Keratinocyte (primary cell): ENCODE measurements at regions not wholly inside any gene's neighbourhood (a gene's known extent, or its start where the extent isn't known, plus 50 kb on each side); places are given as distances from the start of the nearest gene placed in this dataset.

Source experiments
- DNase-seq: peaks from one replicate; pipeline ENCODE4 v3.0.0-alpha.2; 2011; ENCODE audit warnings: low read depth, missing footprints, low spot score
- FAIRE-seq: peaks from 2 replicates; lab custom pipeline; 2011; peaks lifted over from hg19 to GRCh38; lab: Jason Lieb, UNC
- H2AFZ ChIP-seq: 2 replicates; pipeline ENCODE4 v1.6.0; 2012; ENCODE audit warnings: low read length, control low read depth, inconsistent platforms; ENCODE audit not compliant: control insufficient read depth
- H3K27ac ChIP-seq: 2 replicates; pipeline ENCODE4 v1.5.1; 2011; ENCODE audit warnings: low read length; ENCODE audit not compliant: control insufficient read depth, insufficient read depth
- H3K27me3 ChIP-seq: 3 replicates; pipeline ENCODE4 v1.6.0; 2011; ENCODE audit warnings: low read length; ENCODE audit not compliant: control insufficient read depth, insufficient read depth; ENCODE audit errors: extremely low read depth
- H3K36me3 ChIP-seq, 2 experiments: 2 replicates in 1 of 2; 3 replicates in 1 of 2; pipeline ENCODE4 v1.5.1; 2011; ENCODE audit warnings: low read length in 2 of 2, mild to moderate bottlenecking in 1 of 2; ENCODE audit not compliant: control insufficient read depth in 2 of 2, insufficient read depth in 2 of 2; ENCODE audit errors: extremely low read depth in 1 of 2
- H3K4me1 ChIP-seq: 3 replicates; pipeline ENCODE4 v1.5.1; 2011; ENCODE audit warnings: low read length; ENCODE audit not compliant: control insufficient read depth, insufficient read depth; ENCODE audit errors: extremely low read depth
- H3K4me2 ChIP-seq: 3 replicates; pipeline ENCODE4 v1.6.0; 2011; ENCODE audit warnings: low read depth, low read length; ENCODE audit not compliant: control insufficient read depth, insufficient read depth; ENCODE audit errors: extremely low read depth
- H3K4me3 ChIP-seq, 3 experiments: fragments of 200-600 bp in 1 of 3; sonication (generic) in 1 of 3; 2 replicates in 2 of 3; 3 replicates in 1 of 3; pipeline ENCODE4 v1.5.1; 2011 to 2016; ENCODE audit warnings: low read length in 3 of 3, mild to moderate bottlenecking in 3 of 3, control low read depth in 2 of 3, inconsistent platforms in 1 of 3, low read depth in 1 of 3, mixed read lengths in 1 of 3, mixed run types in 1 of 3, moderate library complexity in 1 of 3; ENCODE audit not compliant: control insufficient read depth in 2 of 3, insufficient read depth in 2 of 3; ENCODE audit errors: extremely low read depth in 1 of 3
- H3K79me2 ChIP-seq: 2 replicates; pipeline ENCODE4 v1.6.0; 2012; ENCODE audit warnings: low read length; ENCODE audit not compliant: control insufficient read depth, insufficient read depth
- H3K9ac ChIP-seq: 3 replicates; pipeline ENCODE4 v1.6.0; 2011; ENCODE audit warnings: low read length; ENCODE audit not compliant: control insufficient read depth, insufficient read depth; ENCODE audit errors: extremely low read depth
- H3K9me1 ChIP-seq: 3 replicates; pipeline ENCODE4 v1.6.0; 2011; ENCODE audit warnings: low read length; ENCODE audit not compliant: control insufficient read depth, insufficient read depth; ENCODE audit errors: extremely low read depth
- H3K9me3 ChIP-seq: 2 replicates; pipeline ENCODE4 v1.5.1; 2012; ENCODE audit warnings: low read depth, low read length; ENCODE audit not compliant: control insufficient read depth
- H4K20me1 ChIP-seq: 3 replicates; pipeline ENCODE4 v1.6.0; 2011; ENCODE audit warnings: low read length; ENCODE audit not compliant: control insufficient read depth, insufficient read depth; ENCODE audit errors: extremely low read depth
- EZH2 ChIP-seq: IDR thresholded peaks from one replicate; pipeline ENCODE4 v1.6.1; 2012; ENCODE audit warnings: inconsistent platforms, mild to moderate bottlenecking, low read length, moderate library complexity
- dilution Hi-C: fragments of 300-500 bp; cut with MboI; formaldehyde crosslinking; loops from one replicate; pipeline ENCODE4 v1.7.0; 2020; ENCODE audit warnings: low sequenced_read_pairs; ENCODE audit not compliant: extremely low pct_ligation_motif_present
- TF ChIP-seq, protein P1 (sequence below), 3 experiments: IDR thresholded peaks in 1 of 3; conservative IDR thresholded peaks in 1 of 3; optimal IDR thresholded peaks in 1 of 3; 2 replicates in 2 of 3; 3 replicates in 1 of 3; pipeline versions ENCODE3 to v1.5.1; 2011; ENCODE audit warnings: low read length in 3 of 3, mild to moderate bottlenecking in 3 of 3, moderate library complexity in 2 of 3, control low read depth in 1 of 3, inconsistent platforms in 1 of 3; ENCODE audit not compliant: insufficient read depth in 2 of 3; ENCODE audit errors: extremely low read depth in 1 of 3

DNA sequence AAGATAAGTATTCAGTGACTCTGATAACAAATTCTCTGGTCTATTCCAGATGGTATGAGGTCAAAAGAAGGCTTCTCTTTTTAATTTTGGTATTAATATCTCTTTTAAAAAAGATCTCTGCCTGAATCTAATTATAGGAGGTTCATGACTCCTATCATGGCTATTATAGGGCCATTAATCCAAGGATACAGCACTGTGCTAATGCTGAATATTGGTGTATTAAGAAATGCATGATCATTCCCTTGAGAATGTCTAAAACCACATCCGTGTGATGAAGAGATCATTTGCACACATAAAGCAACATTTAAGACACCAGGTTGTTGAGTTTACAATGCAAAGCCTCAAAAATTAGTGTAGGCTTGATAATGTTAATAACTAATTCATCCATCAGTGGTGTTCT is 160.4 kb upstream of the MON1B start:
- TF ChIP-seq, protein P1, sequence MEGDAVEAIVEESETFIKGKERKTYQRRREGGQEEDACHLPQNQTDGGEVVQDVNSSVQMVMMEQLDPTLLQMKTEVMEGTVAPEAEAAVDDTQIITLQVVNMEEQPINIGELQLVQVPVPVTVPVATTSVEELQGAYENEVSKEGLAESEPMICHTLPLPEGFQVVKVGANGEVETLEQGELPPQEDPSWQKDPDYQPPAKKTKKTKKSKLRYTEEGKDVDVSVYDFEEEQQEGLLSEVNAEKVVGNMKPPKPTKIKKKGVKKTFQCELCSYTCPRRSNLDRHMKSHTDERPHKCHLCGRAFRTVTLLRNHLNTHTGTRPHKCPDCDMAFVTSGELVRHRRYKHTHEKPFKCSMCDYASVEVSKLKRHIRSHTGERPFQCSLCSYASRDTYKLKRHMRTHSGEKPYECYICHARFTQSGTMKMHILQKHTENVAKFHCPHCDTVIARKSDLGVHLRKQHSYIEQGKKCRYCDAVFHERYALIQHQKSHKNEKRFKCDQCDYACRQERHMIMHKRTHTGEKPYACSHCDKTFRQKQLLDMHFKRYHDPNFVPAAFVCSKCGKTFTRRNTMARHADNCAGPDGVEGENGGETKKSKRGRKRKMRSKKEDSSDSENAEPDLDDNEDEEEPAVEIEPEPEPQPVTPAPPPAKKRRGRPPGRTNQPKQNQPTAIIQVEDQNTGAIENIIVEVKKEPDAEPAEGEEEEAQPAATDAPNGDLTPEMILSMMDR (optimal IDR thresholded peaks at IDR 0.05 in 1 of 3, IDR thresholded peaks at IDR 0.05 in 1 of 3, conservative IDR thresholded peaks at IDR 0.05 in 1 of 3; ENCODE audit: extremely low read depth in 1 of 3, insufficient read depth in 2 of 3, low read length in 3 of 3) = no peak
- TF ChIP-seq EZH2 = no peak
- Histone ChIP-seq H3K9ac (no peak overlapping the region), H4K20me1 (no peaks in the 10 kb centered on the region), H3K4me1 (no peaks in the 10 kb centered on the region), H3K9me1 (no peaks in the 10 kb centered on the region), H3K9me3 (no peaks in the 10 kb centered on the region), H2AFZ (no peak overlapping the region), H3K79me2 (no peaks in the 10 kb centered on the region), H3K4me2 (no peak overlapping the region), H3K36me3 (no peaks in the 10 kb centered on the region), H3K27me3 (no peaks in the 10 kb centered on the region), H3K4me3 (no peak overlapping the region), H3K27ac (no peak overlapping the region)
- FAIRE-seq (no peak), DNase-seq (no peak)
- dilution Hi-C loops = no loop called here

DNA sequence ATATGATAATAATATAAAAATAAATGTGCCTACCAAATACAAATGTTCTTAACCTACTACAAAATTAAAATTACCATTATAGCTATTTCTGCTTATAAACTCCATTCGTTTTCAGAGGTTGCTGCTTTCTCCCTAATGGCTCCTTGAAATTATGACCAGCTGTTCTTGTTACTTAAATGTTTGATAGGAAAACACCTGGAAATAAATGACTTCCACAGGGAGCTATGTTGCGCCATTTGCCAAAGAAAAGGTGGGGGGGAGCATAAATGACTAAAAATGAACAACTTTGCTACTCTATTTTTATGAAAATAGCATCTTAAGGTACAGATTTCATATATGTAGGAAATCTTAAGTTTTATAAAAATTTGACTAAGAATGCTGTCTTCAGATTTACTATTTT is 157.5 kb upstream of the MON1B start:
- no peak overlapping the region for H3K9ac ChIP-seq
- FAIRE-seq (no peak), DNase-seq (no peak)
- no peak overlapping the region for H3K27ac ChIP-seq
- H3K36me3 ChIP-seq = no peaks in the 10 kb centered on the region
- H3K4me3 ChIP-seq = no peak overlapping the region
- no peak for TF ChIP-seq EZH2
- TF ChIP-seq, protein P1 (optimal IDR thresholded peaks at IDR 0.05 in 1 of 3, IDR thresholded peaks at IDR 0.05 in 1 of 3, conservative IDR thresholded peaks at IDR 0.05 in 1 of 3; ENCODE audit: extremely low read depth in 1 of 3, insufficient read depth in 2 of 3, low read length in 3 of 3) = no peak
- no peaks in the 10 kb centered on the region for H3K9me1 ChIP-seq
- no peak overlapping the region for H3K4me2 ChIP-seq
- H3K27me3 ChIP-seq = no peaks in the 10 kb centered on the region
- H3K9me3 ChIP-seq = no peaks in the 10 kb centered on the region
- no peaks in the 10 kb centered on the region for H3K4me1 ChIP-seq
- H3K79me2 ChIP-seq = no peaks in the 10 kb centered on the region
- dilution Hi-C loops = no loop called here
- H4K20me1 ChIP-seq = no peaks in the 10 kb centered on the region
- H2AFZ ChIP-seq = no peak overlapping the region
